Tibial nerve (tissue), 4 donors: ENCODE measurements at regions not wholly inside any gene's neighbourhood (a gene's known extent, or its start where the extent isn't known, plus 50 kb on each side); places are given as distances from the start of the nearest gene placed in this dataset.

Experiments
- EP300 ChIP-seq, 2 donors: sonication (generic); formaldehyde crosslinking; IDR thresholded peaks; one replicate each; pipeline ENCODE4 v1.6.1; 2017; ENCODE audit warnings: antibody characterized with exemption in 2 of 2, mild to moderate bottlenecking in 1 of 2
- POLR2A ChIP-seq, 2 donors: fragments of 450-650 bp; IDR thresholded peaks; one replicate each; pipeline ENCODE4 v1.6.1; 2017; ENCODE audit warnings: antibody characterized with exemption in 2 of 2, mild to moderate bottlenecking in 2 of 2, moderate library complexity in 2 of 2
- TF ChIP-seq, protein P1 (sequence below), 5 experiments: fragments of 200-600 bp in 3 of 5; fragments of 450-650 bp in 2 of 5; sonication (generic) in 3 of 5; IDR thresholded peaks; one replicate each; pipeline ENCODE4 v1.5.1; 2016 to 2019; ENCODE audit warnings: antibody characterized with exemption in 5 of 5, mild to moderate bottlenecking in 3 of 5, moderate library complexity in 2 of 5

DNA sequence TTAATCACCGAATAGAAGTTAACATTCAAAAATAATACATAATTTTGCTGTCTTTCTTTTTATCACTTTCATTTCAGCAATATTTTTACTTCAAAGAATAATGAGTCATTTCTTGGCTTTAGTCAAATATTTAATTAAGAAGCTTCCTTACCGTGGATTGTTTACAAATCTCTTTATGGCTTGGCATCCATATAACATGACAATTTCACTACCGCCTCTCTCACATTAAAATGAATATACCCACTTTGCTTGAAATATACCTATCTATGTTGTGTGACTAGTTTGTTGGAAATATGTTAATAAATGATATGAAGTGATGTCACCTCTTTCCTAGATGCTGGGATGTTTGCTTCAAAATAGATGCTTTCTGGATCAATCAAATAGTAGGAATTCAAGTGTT, 1203.9 kb downstream of the AMY1C start:
- TF ChIP-seq, protein P1, sequence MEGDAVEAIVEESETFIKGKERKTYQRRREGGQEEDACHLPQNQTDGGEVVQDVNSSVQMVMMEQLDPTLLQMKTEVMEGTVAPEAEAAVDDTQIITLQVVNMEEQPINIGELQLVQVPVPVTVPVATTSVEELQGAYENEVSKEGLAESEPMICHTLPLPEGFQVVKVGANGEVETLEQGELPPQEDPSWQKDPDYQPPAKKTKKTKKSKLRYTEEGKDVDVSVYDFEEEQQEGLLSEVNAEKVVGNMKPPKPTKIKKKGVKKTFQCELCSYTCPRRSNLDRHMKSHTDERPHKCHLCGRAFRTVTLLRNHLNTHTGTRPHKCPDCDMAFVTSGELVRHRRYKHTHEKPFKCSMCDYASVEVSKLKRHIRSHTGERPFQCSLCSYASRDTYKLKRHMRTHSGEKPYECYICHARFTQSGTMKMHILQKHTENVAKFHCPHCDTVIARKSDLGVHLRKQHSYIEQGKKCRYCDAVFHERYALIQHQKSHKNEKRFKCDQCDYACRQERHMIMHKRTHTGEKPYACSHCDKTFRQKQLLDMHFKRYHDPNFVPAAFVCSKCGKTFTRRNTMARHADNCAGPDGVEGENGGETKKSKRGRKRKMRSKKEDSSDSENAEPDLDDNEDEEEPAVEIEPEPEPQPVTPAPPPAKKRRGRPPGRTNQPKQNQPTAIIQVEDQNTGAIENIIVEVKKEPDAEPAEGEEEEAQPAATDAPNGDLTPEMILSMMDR (IDR thresholded peaks at IDR 0.05), result no peak
- TF ChIP-seq EP300 (IDR thresholded peaks at IDR 0.05) (no peak), POLR2A (IDR thresholded peaks at IDR 0.05) (no peak)
